ENCODE measurements at regions not wholly inside any gene's neighbourhood (a gene's known extent, or its start where the extent isn't known, plus 50 kb on each side); places are given as distances from the start of the nearest gene placed in this dataset.
"Not testable (repeated sequence)": the region's sequence is repeated elsewhere in the genome, so short reads cannot be mapped to it uniquely, and the experiment has no call there.

DNA sequence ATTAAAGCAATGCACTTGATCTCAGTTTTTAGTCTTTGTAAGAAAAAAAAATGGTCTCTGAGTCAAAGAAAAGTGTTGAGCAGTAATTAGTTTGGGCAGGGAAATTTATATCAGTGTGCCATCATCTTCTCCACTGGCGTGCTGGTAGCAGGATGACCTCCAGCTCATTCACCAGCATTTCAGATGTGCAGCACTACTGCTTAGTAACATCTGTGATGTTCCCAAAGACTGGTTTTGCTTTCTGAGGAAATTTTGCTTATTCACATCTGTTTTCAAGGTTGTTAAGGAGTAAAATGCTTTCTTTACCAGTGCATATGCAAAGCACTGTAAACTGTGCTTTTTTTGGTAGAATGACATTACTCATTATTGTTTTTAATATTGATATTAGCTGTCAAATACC is 540.4 kb downstream of the TRAM1L1 start:
- DNase-seq (ENCODE audit: low read depth) = no peak

DNA sequence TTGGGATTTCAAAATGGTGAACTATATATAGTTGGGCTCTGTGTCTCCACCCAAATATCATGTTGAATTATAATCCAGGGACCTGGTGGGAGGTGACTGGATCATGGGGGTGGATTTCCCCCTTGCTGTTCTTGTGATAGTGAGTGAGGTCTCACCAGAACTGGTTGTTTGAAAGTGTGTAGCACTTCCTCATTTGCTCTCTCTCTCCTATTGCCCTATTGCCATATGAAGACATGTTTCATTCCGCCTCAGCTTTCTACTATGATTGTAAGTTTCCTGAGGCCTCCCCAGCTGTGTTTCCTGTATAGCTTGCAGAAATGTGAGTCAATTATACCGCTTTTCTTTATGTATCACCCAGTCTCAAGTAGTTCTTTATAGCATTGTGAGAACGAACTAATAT is 545.6 kb downstream of the TRAM1L1 start:
- DNase-seq (ENCODE audit: low read depth) = no peak

DNA sequence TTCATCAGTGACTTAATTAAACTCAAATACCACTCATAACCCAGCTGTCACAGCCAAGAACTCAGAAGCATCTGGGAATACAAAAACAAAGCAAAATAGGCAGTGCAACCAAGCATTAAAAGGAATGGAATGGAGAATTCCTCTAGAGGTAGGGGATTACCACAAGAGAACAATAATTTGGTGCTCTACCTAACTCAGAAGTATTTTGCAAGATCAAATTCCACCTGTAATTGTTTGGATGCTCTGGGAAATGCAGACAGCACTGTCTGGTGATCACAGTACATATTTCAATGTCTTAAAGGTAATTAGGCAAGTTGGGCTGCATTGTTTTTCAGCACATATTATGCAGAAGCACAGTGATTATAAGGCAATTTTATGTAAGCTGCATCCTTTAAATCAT is 547.5 kb downstream of the TRAM1L1 start:
- no peak for DNase-seq (ENCODE audit: low read depth)

DNA sequence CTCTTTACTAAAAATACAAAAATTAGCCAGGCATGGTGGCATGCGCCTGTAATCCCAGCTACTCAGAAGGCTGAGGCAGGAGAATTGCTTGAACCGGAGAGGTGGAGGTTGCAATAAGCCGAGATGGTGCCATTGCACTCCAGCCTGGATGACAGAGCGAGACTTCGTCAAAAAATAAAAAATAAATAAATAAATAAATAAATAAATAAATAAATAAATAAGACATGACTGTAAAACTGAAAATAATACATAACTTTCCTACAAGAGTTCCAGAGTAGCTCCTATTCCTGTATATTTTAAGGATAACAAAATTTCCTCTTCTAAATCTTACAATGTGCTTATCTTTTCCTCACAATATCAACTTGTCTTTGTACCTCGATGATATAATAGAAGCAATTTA is 549.4 kb downstream of the TRAM1L1 start:
- not testable (repeated sequence) for DNase-seq (ENCODE audit: low read depth)

DNA sequence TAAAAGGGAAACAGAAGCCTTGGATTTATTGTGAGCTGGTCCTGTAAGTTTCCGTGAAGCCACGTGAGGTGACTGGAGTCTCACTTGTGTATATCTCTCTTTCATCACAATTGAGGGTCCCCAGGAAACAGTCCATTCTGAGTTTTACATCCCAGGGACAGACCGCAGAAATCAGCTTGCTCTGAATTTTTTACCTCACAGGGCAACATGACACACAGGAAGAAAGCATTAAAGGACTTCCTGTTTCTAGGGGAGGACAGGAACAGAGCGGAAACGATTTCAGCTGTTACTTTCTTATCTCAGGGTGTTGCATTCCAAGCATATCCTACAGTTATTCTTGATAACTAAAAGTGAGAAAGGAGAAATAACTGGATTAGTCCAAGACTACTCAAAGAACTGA is 553.5 kb downstream of the TRAM1L1 start:
- no peak for DNase-seq (ENCODE audit: low read depth)

DNA sequence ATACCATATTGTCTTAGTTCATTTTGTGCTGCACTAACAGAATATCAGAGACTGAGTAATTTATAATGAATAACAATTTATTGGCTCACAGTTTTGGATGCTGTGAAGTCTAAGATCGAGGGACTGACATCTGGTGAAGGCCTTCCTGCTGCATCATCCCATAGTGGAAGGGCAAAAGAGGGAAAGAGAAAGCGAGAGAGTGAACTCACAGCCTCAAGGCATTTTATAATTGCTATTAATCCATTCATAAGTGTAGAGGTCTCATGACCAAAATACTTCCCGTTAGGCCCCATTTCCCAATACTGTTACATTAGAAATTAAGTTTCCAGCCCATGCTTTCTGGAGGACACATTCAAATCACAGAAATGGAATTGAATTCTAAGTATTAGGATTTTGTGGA is 554.4 kb downstream of the TRAM1L1 start:
- DNase-seq (ENCODE audit: low read depth) = no peak

DNA sequence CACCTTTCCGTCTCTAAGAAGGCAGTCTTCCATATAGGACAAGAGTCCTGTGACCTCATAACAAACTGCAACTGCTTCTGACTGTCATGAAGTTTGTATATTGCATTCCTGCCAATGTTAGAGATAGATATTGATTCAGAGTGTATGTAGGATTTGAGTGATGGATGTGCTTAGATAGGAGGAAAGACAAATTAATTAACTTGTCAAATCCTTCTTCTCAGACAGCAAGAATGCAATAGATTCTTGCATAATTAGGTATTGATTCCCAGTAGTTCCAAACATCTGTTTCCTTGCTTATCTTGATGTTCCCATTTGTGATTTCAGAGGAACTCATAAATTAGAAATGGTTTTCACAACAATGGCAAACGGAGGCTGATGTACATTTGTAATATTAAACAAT is 555.3 kb downstream of the TRAM1L1 start:
- DNase-seq (ENCODE audit: low read depth) = no peak

DNA sequence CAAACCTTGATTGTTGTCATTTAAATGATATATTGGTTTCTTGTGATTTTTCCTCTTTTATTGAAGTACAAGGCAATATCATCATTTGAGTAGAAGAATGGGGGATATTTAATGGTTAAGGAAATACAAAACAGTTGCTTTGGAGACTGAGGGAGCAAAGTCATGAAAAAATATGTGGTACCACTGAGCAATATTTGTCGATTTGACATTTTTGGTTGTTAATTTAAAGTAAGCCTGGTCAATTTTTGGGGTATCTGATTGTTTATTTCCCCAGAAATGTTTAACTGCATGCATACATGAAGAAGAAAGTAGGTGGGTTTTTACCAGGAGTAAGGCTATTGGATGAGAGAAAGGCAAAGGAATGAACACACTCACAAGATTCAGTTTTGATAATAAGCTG is 556.2 kb downstream of the TRAM1L1 start:
- no peak for DNase-seq (ENCODE audit: low read depth)

DNA sequence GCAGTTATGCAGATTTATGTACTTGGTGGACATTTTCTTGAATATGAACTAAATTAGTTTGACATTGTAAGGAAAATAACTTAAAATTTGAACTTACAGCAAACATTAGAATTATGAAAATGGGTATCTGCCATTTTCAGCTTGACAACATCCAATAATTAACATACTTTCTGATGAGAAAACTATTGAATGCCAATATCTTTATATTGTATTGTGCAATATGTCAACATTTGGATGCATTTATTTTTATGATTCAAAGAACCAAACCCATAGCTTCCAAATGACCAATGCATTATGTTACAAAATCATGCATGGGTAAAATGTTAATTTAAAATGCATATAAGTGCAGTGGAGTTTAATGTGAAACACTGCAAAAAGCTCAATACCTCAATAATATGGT is 562.5 kb downstream of the TRAM1L1 start:
- no peak for DNase-seq (ENCODE audit: low read depth)

DNA sequence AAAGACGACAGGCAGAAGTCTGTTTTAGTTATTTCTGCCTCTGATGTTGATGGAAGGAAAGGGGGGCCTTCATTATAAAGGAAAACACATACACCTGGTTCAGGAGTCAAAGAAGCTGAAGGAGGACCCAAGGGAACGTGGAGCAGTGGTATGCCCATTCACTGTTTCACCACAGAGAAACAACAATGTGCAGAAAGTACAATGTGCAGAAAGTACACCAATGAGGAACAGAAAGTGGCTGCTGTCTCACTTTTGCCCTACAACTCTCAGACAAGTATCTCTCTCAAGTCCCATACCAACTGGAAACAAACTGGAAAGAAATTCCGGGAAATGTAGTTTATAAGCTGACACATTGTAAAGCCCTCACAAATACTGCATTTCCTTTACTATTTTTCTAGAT is 564.5 kb downstream of the TRAM1L1 start:
- no peak for DNase-seq (ENCODE audit: low read depth)

DNA sequence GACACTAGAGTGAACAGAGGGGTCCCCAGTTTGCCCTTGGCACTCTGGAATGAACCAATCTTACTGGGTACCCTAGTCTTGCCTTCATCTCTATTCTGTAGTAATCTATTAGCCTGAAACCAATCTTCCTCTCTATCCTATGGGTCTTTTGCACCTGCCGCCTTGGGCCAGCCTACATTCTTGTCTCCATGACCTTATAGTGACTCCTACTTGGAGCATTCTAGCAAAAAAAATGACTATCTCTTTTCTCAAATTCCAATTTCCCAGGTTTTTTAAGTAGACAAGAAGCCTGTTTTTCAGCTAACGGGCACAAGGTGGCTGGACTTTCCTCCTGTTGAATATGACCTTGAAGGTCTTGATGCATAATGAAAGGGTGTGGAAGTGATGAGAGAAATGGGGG is 568.7 kb downstream of the TRAM1L1 start:
- DNase-seq (ENCODE audit: low read depth) = no peak

DNA sequence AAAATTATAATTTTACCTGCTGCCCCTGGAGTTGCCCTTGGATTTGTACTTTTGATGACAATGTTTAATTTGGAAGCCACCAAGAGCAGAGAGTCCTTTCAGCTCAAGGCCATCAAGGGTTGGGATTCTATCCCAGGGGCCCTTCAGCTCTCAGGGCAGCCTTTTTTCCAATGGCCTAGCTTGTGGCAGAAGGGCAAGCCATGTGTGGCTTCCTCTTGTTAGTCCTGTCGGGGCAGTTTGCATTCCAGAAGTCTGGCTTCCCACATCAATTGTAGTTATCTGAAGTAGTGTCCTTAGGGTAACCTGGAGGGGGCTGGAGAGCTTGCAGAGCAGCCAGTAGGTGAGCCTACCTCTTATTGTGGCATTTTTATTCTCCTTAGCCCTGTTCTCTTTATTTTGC is 569.4 kb downstream of the TRAM1L1 start:
- DNase-seq (ENCODE audit: low read depth) = no peak

DNA sequence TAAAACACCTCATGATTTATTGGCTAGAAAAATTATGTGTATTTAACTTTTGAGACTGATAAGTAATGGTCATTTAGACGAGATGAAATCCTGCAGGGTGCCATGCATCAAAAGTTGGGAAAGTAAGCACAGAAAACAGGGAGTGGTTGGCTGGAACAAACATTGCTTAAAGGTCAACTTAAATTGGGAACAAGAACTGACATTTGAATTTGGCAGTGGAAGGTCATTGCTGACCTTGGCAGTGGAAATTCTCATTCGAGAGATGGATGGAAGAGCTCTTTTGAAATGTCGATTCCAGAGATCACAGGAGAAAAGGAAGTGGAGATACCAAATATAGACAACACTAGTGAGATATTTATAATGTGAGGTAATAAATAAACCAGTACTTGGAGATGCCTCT is 572.8 kb downstream of the TRAM1L1 start:
- DNase-seq (ENCODE audit: low read depth) = no peak

DNA sequence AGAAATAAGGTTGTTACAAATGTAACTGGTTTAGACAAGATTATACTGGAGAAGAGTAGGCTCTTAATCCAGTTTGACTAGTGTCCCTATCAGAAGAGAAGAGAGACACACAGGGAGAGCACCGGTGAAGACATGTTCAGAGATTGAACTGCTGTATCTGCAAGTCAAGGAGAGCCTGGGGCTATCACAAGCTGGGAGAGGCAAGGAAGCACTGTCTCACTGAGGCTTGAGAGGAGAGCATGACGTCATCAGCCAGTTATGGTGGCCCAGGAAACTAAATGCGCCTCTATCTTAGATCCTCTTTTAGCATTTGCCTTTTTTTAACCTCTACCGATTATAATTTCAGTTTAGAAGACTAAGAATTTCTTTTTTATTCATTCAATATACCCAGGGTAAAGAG is 583.4 kb downstream of the TRAM1L1 start:
- DNase-seq (ENCODE audit: low read depth) = no peak

DNA sequence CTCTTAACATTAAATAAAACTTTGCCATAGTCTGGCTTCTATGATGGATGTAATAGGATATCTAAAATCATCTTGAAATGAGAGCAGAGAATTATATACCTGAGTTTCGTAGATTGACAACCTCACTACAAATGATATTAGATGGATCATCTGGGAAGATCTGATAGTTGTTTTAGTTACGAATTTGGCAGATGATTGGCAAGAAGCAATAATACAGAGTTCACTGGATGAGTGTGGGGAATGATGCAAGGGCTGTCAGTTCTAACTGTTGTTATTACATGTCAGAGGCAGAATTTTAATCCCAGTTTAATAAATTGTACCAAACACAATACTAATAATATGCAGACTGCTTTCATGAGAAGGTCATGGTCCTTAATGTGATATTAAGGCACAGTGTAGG is 585.2 kb downstream of the TRAM1L1 start:
- no peak for DNase-seq (ENCODE audit: low read depth)

DNA sequence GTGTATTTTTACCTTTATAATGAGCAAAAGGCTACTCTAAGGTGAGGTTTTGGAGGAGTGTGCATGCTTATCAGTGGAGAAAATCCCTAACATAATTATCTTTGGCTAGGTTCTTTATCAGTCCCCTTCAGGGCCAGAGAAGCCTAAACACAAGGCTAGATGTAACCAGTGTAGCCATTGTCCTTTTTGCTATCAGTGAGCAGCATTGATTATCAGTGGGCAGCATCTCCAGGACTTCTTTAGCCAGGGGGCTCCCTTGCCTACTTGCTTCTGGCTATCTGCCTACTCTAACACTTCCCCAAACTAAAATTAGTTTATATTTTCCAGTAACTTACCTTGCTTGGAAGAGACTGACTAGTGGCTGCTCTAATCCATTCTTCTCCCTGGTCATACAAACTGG is 595.6 kb downstream of the TRAM1L1 start:
- no peak for DNase-seq (ENCODE audit: low read depth)

DNA sequence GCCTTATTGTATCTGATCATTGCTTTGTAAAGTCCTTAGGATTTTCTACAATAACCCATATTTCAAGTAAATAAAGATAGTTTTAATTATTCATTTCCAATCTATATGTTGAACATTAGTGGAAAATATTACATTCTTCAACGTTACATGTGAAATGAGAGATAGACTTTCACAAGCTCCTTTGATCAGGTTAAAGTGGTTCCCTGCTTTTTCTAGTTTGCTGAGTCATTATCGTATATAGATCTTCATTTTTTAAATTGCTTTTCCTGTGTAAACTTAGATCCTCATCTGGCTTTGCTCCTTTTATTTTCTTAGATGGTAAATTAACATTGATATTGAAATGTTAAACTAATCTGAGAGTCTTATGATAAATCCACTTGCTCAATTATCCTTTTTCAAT is 599.0 kb downstream of the TRAM1L1 start:
- DNase-seq (ENCODE audit: low read depth) = no peak

DNA sequence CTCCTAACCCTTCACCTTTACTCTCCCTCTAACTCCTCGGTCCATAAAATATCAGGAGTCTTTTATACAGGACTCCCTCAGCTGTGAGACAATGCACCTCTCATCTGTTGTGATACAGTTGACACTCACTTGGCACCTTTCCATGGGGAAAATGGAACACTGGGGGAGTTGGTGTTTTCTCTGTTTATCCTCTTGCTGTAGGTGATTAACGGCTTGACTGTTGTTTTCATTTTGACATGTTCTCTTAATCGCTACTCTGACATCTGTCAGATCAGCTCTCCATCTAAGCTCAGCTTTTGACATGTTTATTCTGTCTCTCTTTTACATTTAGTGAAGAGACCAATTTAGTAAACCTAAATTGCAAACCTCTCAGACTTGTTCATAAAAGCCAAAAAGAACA is 604.8 kb downstream of the TRAM1L1 start:
- no peak for DNase-seq (ENCODE audit: low read depth)

DNA sequence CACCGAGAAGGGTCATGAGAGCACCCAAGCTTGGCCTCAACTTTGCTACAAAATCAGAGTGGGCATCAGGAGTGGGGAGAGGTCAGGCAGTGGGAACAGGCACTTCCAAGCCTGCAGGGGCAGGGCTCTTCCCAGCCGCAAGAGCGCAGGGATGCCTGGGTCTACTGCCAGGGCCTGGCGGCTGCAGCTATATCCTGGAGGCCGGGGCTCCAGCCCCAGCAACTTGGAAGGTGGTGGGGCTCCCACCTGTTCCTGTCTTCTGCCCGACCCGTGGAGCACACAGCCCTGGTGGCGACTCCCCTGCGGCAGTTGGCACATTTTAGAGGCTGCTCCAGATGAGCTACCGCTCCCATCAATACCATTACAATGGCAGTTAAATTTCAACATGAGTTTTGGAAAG is 607.0 kb downstream of the TRAM1L1 start:
- DNase-seq (ENCODE audit: low read depth) = no peak

DNA sequence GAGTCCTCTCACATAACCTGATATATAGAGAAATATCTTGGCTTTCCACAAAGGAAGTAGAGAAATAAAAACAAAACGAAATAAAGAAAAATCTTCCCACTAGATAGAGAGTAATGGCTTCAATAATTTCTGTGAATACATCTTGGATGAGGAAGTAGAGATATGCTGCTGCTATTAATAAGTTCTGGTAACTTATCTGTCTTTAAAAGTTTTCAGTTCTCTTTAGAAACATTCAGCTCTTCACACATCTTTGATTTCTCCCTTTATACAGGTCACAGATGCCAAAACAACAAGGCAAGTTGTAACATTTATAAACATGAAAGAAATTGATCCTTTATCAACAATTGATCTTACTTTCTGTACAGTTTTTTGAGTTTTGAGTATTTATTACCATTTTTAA is 615.8 kb downstream of the TRAM1L1 start:
- DNase-seq (ENCODE audit: low read depth) = no peak

DNA sequence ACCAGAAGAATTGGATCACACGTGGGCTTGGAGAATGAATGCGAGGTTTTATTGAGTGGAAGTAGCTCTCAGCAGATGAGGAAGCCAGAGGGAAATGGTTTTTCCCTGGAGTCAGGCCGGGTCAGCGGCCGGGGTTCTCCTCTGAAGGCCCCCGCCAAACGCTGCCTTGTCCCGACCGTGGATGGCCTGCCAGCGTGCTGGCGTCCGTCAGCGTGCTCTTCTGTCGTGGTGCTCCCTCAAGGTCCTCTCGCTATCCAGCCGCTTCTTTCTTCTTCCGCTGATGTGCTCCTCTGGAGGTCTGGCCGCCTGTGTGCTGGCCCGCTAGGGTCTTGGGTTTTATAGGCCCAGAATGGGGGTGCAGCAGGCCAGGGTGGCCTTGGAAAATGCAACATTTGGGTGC is 632.2 kb downstream of the TRAM1L1 start:
- DNase-seq (ENCODE audit: low read depth) = no peak

DNA sequence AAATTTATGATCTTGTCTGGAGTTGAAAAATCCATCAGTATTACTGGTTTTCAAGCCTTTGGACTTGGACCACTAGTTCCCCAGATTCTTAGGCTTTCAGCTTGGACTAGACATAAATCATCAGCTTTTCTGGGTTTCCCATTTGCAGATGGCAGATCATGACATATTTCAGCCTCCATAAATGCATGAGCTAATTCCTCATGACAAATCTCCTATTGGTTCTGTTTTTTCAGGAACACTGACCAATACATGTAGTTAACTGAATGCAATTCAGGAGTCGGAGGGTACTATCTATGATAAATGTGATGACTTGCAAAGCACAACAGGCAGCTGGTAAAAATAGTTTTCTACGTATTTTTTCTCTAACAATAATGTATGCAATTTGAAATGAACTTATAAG is 635.6 kb downstream of the TRAM1L1 start:
- no peak for DNase-seq (ENCODE audit: low read depth)

DNA sequence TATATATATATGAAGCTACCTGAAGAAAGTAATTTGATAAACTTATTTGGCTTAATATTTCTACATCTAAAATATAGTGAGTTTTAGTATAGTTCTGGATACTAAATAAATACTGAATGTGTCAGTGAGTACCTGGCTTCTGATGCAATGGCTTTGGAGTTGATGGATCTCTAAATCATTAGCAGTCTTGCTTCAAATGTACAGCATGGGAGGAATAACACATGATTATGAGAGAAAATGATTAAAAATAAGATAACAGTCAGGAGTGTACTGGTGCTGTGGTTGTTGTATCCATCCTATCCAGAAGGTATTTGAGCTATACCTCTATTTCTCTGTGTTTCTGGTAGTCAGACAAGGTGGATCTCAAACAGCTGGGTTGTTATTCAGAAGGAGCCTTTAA is 641.3 kb downstream of the TRAM1L1 start:
- no peak for DNase-seq (ENCODE audit: low read depth)

DNA sequence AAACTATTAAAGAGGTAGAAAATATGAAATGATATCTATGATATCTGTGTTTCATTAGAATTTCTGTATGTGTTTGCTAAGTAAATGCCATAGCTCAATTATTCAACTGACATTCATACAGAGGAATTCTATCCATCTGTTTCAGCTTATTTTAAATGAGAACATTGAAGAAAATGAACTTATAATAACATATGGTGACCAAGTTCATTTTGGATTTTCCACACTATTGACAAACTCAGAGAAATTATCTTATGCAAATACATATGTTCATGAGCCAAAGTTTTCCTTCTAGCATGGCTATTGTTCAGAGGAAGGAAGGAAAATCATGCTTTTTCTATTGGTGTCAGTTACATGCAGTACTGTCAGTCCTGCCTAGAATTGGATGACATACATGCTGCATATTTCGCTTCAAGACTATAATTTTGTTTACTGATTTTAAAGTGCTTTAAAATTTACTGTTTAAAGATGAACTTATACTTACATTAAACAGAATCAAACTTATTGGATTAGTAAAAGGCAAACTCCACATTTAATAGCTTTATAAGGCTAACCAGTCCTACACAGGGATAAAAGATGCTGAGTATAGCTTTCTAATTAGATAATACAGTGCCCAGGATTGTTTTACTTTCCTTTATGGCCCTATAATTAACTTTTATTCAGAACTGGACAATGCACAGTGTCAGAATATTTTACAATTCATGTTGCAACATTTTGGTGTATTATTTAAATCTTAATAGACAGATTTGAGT is 646.2 kb downstream of the TRAM1L1 start:
- DNase-seq (ENCODE audit: low read depth) = no peak
